ENCODE measurements at regions not wholly inside any gene's neighbourhood (a gene's known extent, or its start where the extent isn't known, plus 50 kb on each side); places are given as distances from the start of the nearest gene placed in this dataset.

- TF ChIP-seq POLR2A (IDR thresholded peaks at IDR 0.05) (no peak), CTCF (IDR thresholded peaks at IDR 0.05) (no peak), POLR2AphosphoS5 (IDR thresholded peaks at IDR 0.05) (no peak), EP300 (IDR thresholded peaks at IDR 0.05) (no peak)
Observed at GRCh38 chr10:33695536-33695935, 361.1 kb upstream of the NRP1 start.
